ENCODE measurements at regions not wholly inside any gene's neighbourhood (a gene's known extent, or its start where the extent isn't known, plus 50 kb on each side); places are given as distances from the start of the nearest gene placed in this dataset.

DNA sequence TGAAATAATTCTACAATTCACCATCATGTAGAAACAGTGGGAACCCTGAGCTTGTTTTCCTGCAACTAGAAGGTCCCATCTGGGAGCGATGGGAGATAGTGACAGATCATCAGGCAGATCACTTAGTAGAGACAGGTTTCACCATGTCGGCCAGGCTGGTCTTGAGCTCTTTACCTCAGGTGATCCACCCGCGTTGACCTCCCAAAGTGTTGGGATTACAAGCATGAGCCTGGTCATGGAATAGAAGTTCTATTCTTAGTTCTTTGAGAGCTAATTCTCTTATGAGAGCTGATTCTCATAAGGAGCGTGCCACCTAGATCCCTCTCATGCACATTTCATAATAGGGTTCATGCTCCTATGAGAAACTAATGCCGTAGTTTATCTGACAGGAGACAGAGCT lies 778.0 kb upstream of the AUTS2 start:
- no peak overlapping the region for H3K27ac ChIP-seq
- H3K4me3 ChIP-seq: no peak overlapping the region
- no peaks in the 10 kb centered on the region for H3K9me3 ChIP-seq
- no peaks in the 10 kb centered on the region for H3K36me3 ChIP-seq
- 87% methylated on average over 6 of the region's 6 CpGs for WGBS
- H3K4me1 ChIP-seq: no peaks in the 10 kb centered on the region
- TF ChIP-seq POLR2A (IDR thresholded peaks at IDR 0.05): no peak
- TF ChIP-seq, protein P1, sequence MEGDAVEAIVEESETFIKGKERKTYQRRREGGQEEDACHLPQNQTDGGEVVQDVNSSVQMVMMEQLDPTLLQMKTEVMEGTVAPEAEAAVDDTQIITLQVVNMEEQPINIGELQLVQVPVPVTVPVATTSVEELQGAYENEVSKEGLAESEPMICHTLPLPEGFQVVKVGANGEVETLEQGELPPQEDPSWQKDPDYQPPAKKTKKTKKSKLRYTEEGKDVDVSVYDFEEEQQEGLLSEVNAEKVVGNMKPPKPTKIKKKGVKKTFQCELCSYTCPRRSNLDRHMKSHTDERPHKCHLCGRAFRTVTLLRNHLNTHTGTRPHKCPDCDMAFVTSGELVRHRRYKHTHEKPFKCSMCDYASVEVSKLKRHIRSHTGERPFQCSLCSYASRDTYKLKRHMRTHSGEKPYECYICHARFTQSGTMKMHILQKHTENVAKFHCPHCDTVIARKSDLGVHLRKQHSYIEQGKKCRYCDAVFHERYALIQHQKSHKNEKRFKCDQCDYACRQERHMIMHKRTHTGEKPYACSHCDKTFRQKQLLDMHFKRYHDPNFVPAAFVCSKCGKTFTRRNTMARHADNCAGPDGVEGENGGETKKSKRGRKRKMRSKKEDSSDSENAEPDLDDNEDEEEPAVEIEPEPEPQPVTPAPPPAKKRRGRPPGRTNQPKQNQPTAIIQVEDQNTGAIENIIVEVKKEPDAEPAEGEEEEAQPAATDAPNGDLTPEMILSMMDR (IDR thresholded peaks at IDR 0.05): no peak
- TF ChIP-seq EP300 (IDR thresholded peaks at IDR 0.05): no peak
- TF ChIP-seq POLR2AphosphoS5 (IDR thresholded peaks at IDR 0.05): no peak
- no peak for DNase-seq (ENCODE audit: low spot score in 2 of 2)
- H3K27me3 ChIP-seq: no peaks in the 10 kb centered on the region

GRCh38 chr7:68821846-68822245 lies 776.4 kb upstream of the AUTS2 start:
- no peak for DNase-seq (ENCODE audit: low spot score in 2 of 2)
- Histone ChIP-seq H3K27ac (no peak overlapping the region), H3K27me3 (no peaks in the 10 kb centered on the region), H3K4me1 (no peaks in the 10 kb centered on the region), H3K4me3 (no peak overlapping the region), H3K36me3 (no peaks in the 10 kb centered on the region), H3K9me3 (no peaks in the 10 kb centered on the region)
- 34% methylated on average over 5 of the region's 5 CpGs for WGBS
- no peak for TF ChIP-seq POLR2AphosphoS5 (IDR thresholded peaks at IDR 0.05)
- TF ChIP-seq, protein P1 (IDR thresholded peaks at IDR 0.05): no peak
- no peak for TF ChIP-seq POLR2A (IDR thresholded peaks at IDR 0.05)
- TF ChIP-seq EP300 (IDR thresholded peaks at IDR 0.05): no peak

DNA sequence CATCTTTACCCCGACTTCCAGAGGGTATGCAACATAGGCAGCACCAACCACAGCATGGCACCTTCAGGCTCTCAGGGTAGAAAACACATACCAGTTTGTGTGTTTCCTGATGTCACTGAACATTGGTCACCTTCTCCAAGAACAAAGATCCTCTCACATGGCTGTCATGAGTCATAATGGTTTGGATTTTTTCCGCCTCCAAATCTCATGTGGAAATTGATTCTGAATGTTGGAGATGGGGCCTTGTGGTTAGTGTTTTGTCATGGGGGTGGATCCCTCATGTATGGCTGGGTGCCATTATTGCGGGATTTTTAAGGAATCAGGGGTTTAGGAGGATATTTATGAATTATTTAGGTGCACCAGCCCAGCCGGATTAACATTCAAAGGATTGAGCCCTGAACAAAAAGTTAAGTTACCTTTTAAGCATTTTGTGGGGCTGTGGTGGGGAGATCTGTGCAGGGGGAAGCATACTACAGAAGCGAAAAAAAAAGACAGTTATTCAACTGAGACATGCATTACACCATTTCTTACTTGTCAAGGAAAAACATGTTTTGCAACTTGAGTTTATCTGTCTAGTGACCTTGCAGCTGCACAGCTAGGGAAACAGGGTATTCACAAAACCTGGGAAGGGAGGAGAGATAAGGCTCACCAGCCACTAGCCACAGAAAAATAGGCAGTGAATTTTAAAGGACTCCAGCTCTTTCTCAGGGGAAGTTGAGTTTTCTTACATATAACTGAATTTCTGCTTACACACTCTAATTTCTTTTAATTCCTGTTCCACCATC lies 774.1 kb upstream of the AUTS2 start:
- TF ChIP-seq POLR2AphosphoS5 (IDR thresholded peaks at IDR 0.05) (no peak), POLR2A (IDR thresholded peaks at IDR 0.05) (no peak), EP300 (IDR thresholded peaks at IDR 0.05) (no peak)
- TF ChIP-seq, protein P1 (IDR thresholded peaks at IDR 0.05): no peak
- no peaks in the 10 kb centered on the region for H3K27me3 ChIP-seq
- no peaks in the 10 kb centered on the region for H3K9me3 ChIP-seq
- H3K4me1 ChIP-seq: no peaks in the 10 kb centered on the region
- H3K36me3 ChIP-seq: no peaks in the 10 kb centered on the region
- 73% methylated on average over 5 of the region's 5 CpGs for WGBS
- no peak overlapping the region for H3K4me3 ChIP-seq
- H3K27ac ChIP-seq: no peak overlapping the region
- no peak for DNase-seq (ENCODE audit: low spot score in 2 of 2)

DNA sequence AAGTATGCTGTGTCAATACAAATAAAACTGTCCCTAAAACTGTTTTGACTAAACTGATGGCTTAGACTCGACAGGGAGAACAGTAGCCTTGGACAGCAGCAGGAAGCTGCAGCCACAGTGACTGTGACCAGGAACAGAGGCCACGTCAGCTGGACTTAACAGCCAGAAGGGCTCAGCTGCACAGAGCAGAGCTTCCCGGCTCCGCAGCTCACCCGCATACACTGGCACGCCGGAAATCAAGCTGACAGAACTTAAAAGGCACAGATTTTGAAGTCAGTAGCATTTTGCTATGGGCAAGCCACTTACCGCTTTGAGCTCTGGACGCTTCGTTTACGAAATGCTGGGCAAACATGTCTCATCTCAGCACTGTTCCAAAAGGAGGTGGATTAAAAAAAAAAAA lies 769.7 kb upstream of the AUTS2 start:
- DNase-seq (ENCODE audit: low spot score in 2 of 2): no peak
- 57% methylated on average over 11 of the region's 11 CpGs for WGBS

DNA sequence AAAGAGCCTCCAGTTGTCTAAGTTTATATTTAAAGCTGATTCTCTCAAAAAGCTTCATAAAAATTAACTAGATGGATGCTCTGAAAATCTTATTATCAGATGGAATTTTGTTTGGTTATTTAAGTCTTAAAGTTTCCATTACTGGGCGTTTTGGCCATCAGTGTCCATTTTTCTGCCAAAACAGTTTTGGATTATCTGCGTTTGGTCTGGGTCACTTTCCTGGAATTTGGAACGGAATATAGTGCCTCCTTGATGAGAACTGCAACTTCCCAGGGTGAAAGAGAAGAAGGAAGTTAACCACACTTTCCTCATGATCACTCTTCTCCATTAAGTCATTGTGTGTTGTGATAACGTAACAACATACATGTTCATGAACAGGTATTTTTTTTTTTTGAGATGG lies 764.9 kb upstream of the AUTS2 start:
- peaks cover 3% of the 10 kb centered on the region for H3K27me3 ChIP-seq
- no peak overlapping the region for H3K27ac ChIP-seq
- H3K36me3 ChIP-seq: no peaks in the 10 kb centered on the region
- H3K4me3 ChIP-seq: no peak overlapping the region
- no peaks in the 10 kb centered on the region for H3K9me3 ChIP-seq
- no peaks in the 10 kb centered on the region for H3K4me1 ChIP-seq
- TF ChIP-seq POLR2AphosphoS5 (IDR thresholded peaks at IDR 0.05) (no peak), POLR2A (IDR thresholded peaks at IDR 0.05) (no peak), EP300 (IDR thresholded peaks at IDR 0.05) (no peak)
- TF ChIP-seq, protein P1 (IDR thresholded peaks at IDR 0.05): no peak
- 64% methylated on average over 4 of the region's 4 CpGs for WGBS
- DNase-seq (ENCODE audit: low spot score in 2 of 2): no peak

More for the DNA sequence above, 769.7 kb upstream of the AUTS2 start:
- H3K9me3 ChIP-seq: no peaks in the 10 kb centered on the region
- TF ChIP-seq POLR2AphosphoS5 (IDR thresholded peaks at IDR 0.05) (no peak), POLR2A (IDR thresholded peaks at IDR 0.05) (no peak), EP300 (IDR thresholded peaks at IDR 0.05) (no peak)
- TF ChIP-seq, protein P1 (IDR thresholded peaks at IDR 0.05): no peak
- peaks cover 3% of the 10 kb centered on the region for H3K27me3 ChIP-seq
- no peaks in the 10 kb centered on the region for H3K4me1 ChIP-seq
- no peaks in the 10 kb centered on the region for H3K36me3 ChIP-seq
- H3K27ac ChIP-seq: no peak overlapping the region
- H3K4me3 ChIP-seq: no peak overlapping the region
